NCI-H2107 (cell line): ENCODE measurements at regions not wholly inside any gene's neighbourhood (a gene's known extent, or its start where the extent isn't known, plus 50 kb on each side); places are given as distances from the start of the nearest gene placed in this dataset.

Experiments used
- DNase-seq: peaks from one replicate; lab custom pipeline; 2025; lab: John Stamatoyannopoulos, UW

- no peak for DNase-seq
These were observed 140.3 kb downstream of the LYPLAL1 start for GRCh38 chr1:219313961-219314360.

- DNase-seq = no peak
These were observed 139.3 kb downstream of the LYPLAL1 start for GRCh38 chr1:219312967-219313366.

DNA sequence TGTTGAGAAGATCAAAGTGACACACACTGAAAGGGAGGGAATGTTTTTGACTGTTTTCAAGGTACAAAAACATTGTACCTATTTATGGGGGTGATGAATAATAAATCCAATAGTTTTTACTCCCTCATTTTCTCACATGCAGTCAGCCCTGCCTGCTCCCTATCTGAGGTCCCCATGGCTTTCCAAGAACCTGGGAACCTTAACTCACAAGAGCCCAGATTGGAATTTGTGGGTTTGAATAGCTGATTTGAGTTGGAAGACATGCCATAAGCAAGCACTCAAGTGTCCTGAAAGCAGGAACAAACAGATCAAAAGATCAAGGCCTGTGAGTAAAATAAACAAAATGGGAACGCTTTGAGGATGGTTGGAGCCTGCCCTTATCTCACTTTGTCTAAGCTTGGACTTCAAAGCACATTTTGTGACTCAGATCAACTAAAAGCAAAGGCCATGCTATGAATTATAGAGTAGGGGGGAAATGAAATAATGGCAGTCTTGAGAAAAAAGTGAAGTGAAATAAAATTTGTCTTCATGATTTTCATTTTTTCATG, 136.6 kb downstream of the LYPLAL1 start:
- no peak for DNase-seq

DNA sequence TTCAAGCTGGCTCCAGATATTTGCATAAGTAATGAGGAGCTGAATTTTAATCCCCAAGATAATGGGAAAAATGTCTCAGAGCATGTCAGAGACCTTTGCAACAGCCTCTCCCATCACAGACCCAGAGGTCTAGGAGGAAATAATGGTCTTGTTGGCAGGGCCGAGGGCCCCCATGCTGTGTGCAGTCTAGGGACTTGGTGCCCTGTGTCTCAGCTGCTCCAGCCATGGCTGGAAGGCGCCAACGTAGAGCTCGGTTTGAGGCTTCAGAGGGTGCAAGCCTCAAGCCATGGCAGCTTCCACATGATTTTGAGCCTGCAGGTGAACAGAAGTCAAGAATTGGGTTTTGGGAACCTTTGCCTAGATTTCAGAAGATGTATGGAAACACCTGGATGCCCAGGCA, 134.7 kb downstream of the LYPLAL1 start:
- DNase-seq = no peak

GRCh38 chr1:219304227-219305226, 130.8 kb downstream of the LYPLAL1 start:
- no peak for DNase-seq

DNA sequence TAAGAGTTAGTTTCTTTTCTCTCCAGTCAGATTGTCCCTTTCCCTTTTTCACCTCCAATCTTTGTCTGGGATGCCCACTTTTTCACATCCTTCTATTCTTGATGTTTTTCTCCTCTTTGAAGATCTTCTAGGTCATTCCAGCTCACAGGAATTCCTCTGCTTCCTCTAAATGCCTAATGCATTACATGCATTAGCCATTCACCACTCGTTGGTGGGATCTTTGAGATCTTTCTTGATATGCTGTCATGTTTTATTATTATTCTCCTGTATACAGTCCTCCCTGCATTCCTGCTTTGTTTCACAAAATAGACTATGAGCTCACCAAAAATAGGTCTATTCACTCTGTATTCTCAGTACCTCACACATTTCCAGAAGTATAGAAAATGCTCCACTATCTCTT, 129.0 kb downstream of the LYPLAL1 start:
- no peak for DNase-seq

GRCh38 chr1:219299420-219299819, 125.7 kb downstream of the LYPLAL1 start:
- DNase-seq = no peak

GRCh38 chr1:219298571-219299148, 125.0 kb downstream of the LYPLAL1 start:
- no peak for DNase-seq

- no peak for DNase-seq
These were observed 123.0 kb downstream of the LYPLAL1 start for GRCh38 chr1:219296430-219297355.

DNA sequence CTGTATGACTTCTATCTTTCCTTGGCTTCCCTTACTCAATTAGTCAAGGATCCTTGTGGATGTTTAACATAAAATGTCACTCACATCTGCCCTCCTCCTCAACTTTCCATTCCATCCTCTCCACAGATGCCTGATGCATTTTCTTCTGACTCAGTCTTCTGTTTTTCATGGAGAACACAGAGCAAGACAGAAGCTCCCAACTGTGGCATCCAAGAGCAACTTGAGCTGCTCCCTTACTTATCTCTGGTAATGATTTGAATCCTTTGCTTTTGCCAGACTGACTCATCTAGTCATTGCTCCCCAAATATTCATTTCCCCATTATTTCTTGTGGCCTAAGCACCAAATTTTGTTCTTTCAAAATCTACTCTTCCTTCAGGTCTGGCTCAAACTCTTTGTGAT, 120.6 kb downstream of the LYPLAL1 start:
- no peak for DNase-seq

DNA sequence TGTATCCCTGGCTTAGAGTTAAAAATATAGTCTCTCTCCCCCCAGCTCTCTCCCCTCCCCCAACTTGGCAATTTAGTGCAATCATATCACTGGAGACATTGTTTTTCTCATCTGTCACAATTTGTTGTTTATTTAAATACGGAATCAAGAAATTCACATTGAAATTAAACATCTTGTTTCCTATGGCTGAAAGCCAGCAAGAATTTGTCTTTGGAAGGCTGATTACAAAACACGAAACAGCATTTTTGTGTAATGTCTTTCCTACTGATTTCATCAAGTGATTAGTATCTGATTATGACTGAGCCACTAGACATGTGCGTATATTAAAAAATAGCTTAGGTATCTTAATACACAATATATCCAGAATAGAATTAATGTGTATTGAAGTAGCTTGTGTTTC, 119.7 kb downstream of the LYPLAL1 start:
- DNase-seq = no peak

GRCh38 chr1:219292999-219293398, 119.3 kb downstream of the LYPLAL1 start:
- no peak for DNase-seq

DNA sequence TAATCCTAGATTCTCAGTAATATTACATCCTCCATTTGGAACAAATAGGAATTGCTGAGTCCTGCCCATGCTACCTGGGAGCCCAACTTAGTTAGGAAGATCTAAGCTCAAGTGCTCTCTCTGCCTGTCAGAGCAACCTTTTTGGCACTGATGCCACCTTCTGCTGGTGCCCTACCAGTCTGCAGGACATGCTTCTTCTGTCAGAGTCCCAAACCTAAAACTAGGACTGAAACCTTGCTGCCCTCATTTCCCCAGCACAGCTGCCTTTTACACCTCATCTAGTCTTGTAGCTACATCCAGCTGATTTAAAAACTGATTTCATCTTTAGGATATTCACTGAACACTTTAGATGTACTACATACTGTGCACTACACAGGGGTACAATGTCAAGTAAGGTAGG, 118.7 kb downstream of the LYPLAL1 start:
- no peak for DNase-seq

- DNase-seq = no peak
These were observed 115.5 kb downstream of the LYPLAL1 start for GRCh38 chr1:219289171-219289570.

GRCh38 chr1:219283541-219283940, 109.9 kb downstream of the LYPLAL1 start:
- no peak for DNase-seq

GRCh38 chr1:219281831-219282230, 108.2 kb downstream of the LYPLAL1 start:
- DNase-seq = no peak

GRCh38 chr1:219279017-219279770, 105.5 kb downstream of the LYPLAL1 start:
- DNase-seq = no peak

- no peak for DNase-seq
These were observed 104.6 kb downstream of the LYPLAL1 start for GRCh38 chr1:219278288-219278687.

DNA sequence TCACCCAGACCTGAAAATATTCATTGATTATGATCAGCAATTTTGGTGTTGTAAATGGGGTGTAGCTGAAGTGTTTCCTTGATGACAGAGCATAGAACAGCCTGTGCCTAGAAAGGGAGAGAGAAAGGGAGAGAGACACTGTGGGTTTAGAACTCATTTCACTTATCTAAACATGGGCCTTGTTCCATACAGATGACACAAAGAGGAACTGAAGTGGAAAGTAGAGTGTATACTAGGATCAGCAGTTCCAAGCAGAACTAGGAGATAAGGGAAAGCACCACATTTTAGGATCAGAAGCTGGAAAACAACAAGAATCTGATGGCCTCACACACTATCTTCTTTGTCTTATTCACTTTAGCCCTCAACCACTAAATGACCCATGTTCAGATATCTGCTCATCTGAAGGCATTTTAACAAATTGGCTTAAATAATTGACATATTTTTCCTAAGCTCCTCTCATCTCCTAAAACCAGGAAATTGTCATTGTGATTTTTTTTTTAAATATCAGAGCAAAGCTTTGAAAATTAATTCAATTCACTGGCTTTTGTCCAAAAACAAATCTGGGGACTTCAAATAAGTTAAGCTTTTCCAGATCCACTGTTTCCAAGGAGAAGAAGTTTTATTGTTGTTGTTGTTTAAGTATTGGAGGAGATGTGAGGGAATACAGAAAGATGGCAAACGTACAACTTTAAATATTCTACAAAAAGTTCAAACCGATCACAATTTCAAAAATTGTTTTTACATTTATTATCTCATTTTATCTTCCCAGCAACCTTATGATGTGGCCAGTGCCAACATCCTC, 103.8 kb downstream of the LYPLAL1 start:
- no peak for DNase-seq

DNA sequence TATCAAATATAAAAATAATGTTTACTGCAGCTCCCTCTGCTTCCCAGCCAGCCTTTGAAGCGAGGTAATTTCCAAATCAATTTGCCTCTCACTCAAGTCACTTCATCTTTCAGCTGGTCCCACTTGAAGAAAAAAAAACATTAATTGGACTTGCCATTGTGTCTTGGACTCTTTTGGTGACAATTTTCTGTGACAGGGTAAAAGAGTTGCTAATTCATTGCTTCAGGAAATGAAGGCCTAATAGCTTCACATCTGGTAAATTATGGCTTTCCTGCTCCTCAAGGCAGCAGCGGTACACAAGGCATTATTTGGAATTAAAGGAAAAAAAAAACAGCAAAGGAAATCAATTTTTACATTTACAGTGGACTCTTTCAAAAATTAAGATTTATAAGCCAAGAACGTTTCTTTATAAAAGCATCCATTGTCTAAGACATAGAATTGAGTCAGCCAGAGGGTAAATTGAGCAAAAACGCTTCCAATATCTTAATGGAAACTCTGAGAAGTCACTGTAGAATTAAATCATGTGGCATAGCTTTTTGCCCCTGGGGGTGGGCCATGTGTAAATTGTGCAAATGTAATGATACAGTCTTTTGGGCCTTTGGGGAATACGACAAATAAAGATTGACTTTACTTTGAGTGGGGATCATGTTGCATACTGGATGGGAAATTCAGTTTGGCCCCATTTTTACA, 102.5 kb downstream of the LYPLAL1 start:
- no peak for DNase-seq
